ENCODE measurements at regions not wholly inside any gene's neighbourhood (a gene's known extent, or its start where the extent isn't known, plus 50 kb on each side); places are given as distances from the start of the nearest gene placed in this dataset.

DNA sequence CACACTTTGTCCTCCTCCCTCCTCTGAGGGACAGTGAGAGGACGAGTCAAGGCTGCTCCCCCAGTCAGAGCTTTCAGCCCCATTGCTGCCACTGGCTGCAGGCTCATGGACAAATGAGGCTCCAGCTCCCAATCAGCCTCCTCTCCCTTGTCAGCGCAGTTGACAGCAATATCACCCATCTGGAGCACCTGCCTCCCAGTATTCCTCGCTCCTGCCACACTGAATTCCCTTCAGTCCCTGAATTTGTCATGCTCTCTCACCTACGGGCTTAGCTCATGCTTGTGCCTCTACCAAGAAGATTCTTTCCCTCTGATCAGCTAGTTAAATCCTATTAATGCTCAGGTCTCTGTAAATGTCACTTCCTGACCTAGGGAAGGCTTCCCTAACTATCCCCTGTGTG lies 54.4 kb upstream of the SYT6 start:
- no peak for TF ChIP-seq POLR2A (IDR thresholded peaks at IDR 0.05)
- TF ChIP-seq, protein P1, sequence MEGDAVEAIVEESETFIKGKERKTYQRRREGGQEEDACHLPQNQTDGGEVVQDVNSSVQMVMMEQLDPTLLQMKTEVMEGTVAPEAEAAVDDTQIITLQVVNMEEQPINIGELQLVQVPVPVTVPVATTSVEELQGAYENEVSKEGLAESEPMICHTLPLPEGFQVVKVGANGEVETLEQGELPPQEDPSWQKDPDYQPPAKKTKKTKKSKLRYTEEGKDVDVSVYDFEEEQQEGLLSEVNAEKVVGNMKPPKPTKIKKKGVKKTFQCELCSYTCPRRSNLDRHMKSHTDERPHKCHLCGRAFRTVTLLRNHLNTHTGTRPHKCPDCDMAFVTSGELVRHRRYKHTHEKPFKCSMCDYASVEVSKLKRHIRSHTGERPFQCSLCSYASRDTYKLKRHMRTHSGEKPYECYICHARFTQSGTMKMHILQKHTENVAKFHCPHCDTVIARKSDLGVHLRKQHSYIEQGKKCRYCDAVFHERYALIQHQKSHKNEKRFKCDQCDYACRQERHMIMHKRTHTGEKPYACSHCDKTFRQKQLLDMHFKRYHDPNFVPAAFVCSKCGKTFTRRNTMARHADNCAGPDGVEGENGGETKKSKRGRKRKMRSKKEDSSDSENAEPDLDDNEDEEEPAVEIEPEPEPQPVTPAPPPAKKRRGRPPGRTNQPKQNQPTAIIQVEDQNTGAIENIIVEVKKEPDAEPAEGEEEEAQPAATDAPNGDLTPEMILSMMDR (IDR thresholded peaks at IDR 0.05), result no peak

All from esophagus squamous epithelium (tissue), 4 donors.